H9 (cell line): ENCODE measurements at regions not wholly inside any gene's neighbourhood (a gene's known extent, or its start where the extent isn't known, plus 50 kb on each side); places are given as distances from the start of the nearest gene placed in this dataset.

Experiments
- DNase-seq: peaks from one replicate; pipeline ENCODE4 v3.0.0-alpha.2; 2017
- H2AFZ ChIP-seq: one replicate; pipeline ENCODE4 v1.6.1; 2013; ENCODE audit warnings: mild to moderate bottlenecking, low read length, control low read depth, moderate library complexity
- H2AK5ac ChIP-seq: 2 replicates; pipeline ENCODE4 v1.6.1; 2013; ENCODE audit warnings: low read length, control low read depth, mixed read lengths; ENCODE audit not compliant: insufficient read length
- H2BK120ac ChIP-seq: one replicate; pipeline ENCODE4 v1.6.1; 2013; ENCODE audit warnings: low read depth, mild to moderate bottlenecking, low read length, control low read depth, inconsistent platforms; ENCODE audit not compliant: poor library complexity, severe bottlenecking
- H2BK12ac ChIP-seq: 2 replicates; pipeline ENCODE4 v1.6.1; 2013; ENCODE audit warnings: low read length, control low read depth, mixed read lengths, low read depth; ENCODE audit not compliant: insufficient read length
- H2BK15ac ChIP-seq: 2 replicates; pipeline ENCODE4 v1.6.1; 2013; ENCODE audit warnings: low read depth, low read length, control low read depth
- H2BK20ac ChIP-seq: one replicate; pipeline ENCODE4 v1.6.1; 2013; ENCODE audit warnings: low read depth, mild to moderate bottlenecking, low read length, control low read depth, inconsistent platforms; ENCODE audit not compliant: poor library complexity, severe bottlenecking
- H2BK5ac ChIP-seq: 2 replicates; pipeline ENCODE4 v1.6.1; 2013; ENCODE audit warnings: low read length, control low read depth, mixed read lengths; ENCODE audit not compliant: insufficient read length
- H3K14ac ChIP-seq: 2 replicates; pipeline ENCODE4 v1.6.1; 2013; ENCODE audit warnings: low read length, control low read depth; ENCODE audit not compliant: insufficient read depth
- H3K18ac ChIP-seq: 2 replicates; pipeline ENCODE4 v1.6.1; 2013; ENCODE audit warnings: low read depth, mild to moderate bottlenecking, mixed read lengths, low read length, control low read depth; ENCODE audit not compliant: insufficient read length
- H3K23ac ChIP-seq: 2 replicates; pipeline ENCODE4 v1.6.1; 2013; ENCODE audit warnings: low read length, control low read depth, mixed read lengths, low read depth; ENCODE audit not compliant: insufficient read length
- H3K23me2 ChIP-seq: 2 replicates; pipeline ENCODE4 v1.6.1; 2013; ENCODE audit warnings: low read depth, mild to moderate bottlenecking, mixed read lengths, low read length, control low read depth; ENCODE audit not compliant: insufficient read length, poor library complexity, severe bottlenecking
- H3K27ac ChIP-seq: 2 replicates; pipeline ENCODE4 v1.5.1; 2013; ENCODE audit warnings: low read length, control low read depth, mixed read lengths, low read depth; ENCODE audit not compliant: insufficient read length
- H3K27me3 ChIP-seq: 2 replicates; pipeline ENCODE4 v1.6.1; 2013; ENCODE audit warnings: low read length, control low read depth, inconsistent platforms; ENCODE audit not compliant: insufficient read depth
- H3K4ac ChIP-seq: 2 replicates; pipeline ENCODE4 v1.6.1; 2013; ENCODE audit warnings: low read depth, mild to moderate bottlenecking, control low read depth, inconsistent platforms, low read length, moderate library complexity
- H3K4me1 ChIP-seq: 2 replicates; pipeline ENCODE4 v1.6.1; 2013; ENCODE audit warnings: low read length, control low read depth, inconsistent platforms; ENCODE audit not compliant: insufficient read depth
- H3K4me2 ChIP-seq: 2 replicates; pipeline ENCODE4 v1.6.1; 2013; ENCODE audit warnings: low read length, control low read depth, mixed read lengths; ENCODE audit not compliant: insufficient read length, insufficient read depth
- H3K56ac ChIP-seq: 2 replicates; pipeline ENCODE4 v1.6.1; 2013; ENCODE audit warnings: low read depth, mild to moderate bottlenecking, mixed read lengths, low read length, control low read depth; ENCODE audit not compliant: insufficient read length
- H3K79me1 ChIP-seq: 2 replicates; pipeline ENCODE4 v1.6.1; 2013; ENCODE audit warnings: low read depth, mild to moderate bottlenecking, moderate library complexity, low read length, control low read depth, inconsistent platforms; ENCODE audit not compliant: insufficient read depth, poor library complexity, severe bottlenecking
- H3K79me2 ChIP-seq: 2 replicates; pipeline ENCODE4 v1.6.1; 2013; ENCODE audit warnings: low read length, control low read depth, inconsistent platforms; ENCODE audit not compliant: insufficient read depth
- H3K9ac ChIP-seq: 2 replicates; pipeline ENCODE4 v1.6.1; 2013; ENCODE audit warnings: low read length, control low read depth, mixed read lengths; ENCODE audit not compliant: insufficient read length; ENCODE audit errors: extremely low read depth
- H3K9me3 ChIP-seq: one replicate; pipeline ENCODE4 v1.6.1; 2013; ENCODE audit warnings: low read depth, low read length, inconsistent platforms; ENCODE audit not compliant: control insufficient read depth
- H3T11ph ChIP-seq: one replicate; pipeline ENCODE4 v1.6.1; 2013; ENCODE audit warnings: mild to moderate bottlenecking, low read length, control low read depth, inconsistent platforms
- H4K20me1 ChIP-seq: one replicate; pipeline ENCODE4 v1.6.1; 2013; ENCODE audit not compliant: control insufficient read depth, insufficient read length, insufficient read depth
- H4K5ac ChIP-seq: 2 replicates; pipeline ENCODE4 v1.6.1; 2013; ENCODE audit warnings: low read depth, mild to moderate bottlenecking, mixed read lengths, low read length, control low read depth; ENCODE audit not compliant: insufficient read length
- H4K8ac ChIP-seq: replicated peaks from 2 replicates; pipeline ENCODE4 v1.6.1; 2013; ENCODE audit warnings: low read length, control low read depth, mixed read lengths, low read depth; ENCODE audit not compliant: insufficient read length
- H4K91ac ChIP-seq: 2 replicates; pipeline ENCODE4 v1.6.1; 2013; ENCODE audit warnings: low read depth, mild to moderate bottlenecking, moderate library complexity, mixed read lengths, low read length, control low read depth; ENCODE audit not compliant: insufficient read length
- H3K27ac Mint-ChIP-seq, 3 experiments: 2 replicates in 2 of 3; 3 replicates in 1 of 3; pipeline ENCODE4 v1.8.0; 2020 to 2021; ENCODE audit warnings: mixed read lengths in 3 of 3, mild to moderate bottlenecking in 1 of 3, moderate library complexity in 1 of 3
- H3K27me3 Mint-ChIP-seq: 2 replicates; pipeline ENCODE4 v1.8.0; 2021; ENCODE audit warnings: low read depth, mild to moderate bottlenecking, moderate library complexity, mixed read lengths
- H3K36me3 Mint-ChIP-seq, 3 experiments: 2 replicates in 2 of 3; 3 replicates in 1 of 3; pipeline ENCODE4 v1.8.0; 2020 to 2021; ENCODE audit warnings: low read depth in 3 of 3, mixed read lengths in 3 of 3; ENCODE audit not compliant: insufficient read depth in 1 of 3
- H3K4me1 Mint-ChIP-seq, 2 experiments: 2 replicates each; pipeline ENCODE4 v1.8.0; 2020; ENCODE audit warnings: mixed read lengths in 2 of 2
- H3K4me3 Mint-ChIP-seq, 2 experiments: 2 replicates in 1 of 2; 3 replicates in 1 of 2; pipeline ENCODE4 v1.8.0; 2020 to 2021; ENCODE audit warnings: mild to moderate bottlenecking in 2 of 2, mixed read lengths in 2 of 2, moderate library complexity in 1 of 2
- H3K9me3 Mint-ChIP-seq, 2 experiments: 2 replicates in 1 of 2; 3 replicates in 1 of 2; pipeline ENCODE4 v1.8.0; 2020; ENCODE audit warnings: mild to moderate bottlenecking in 2 of 2, mixed read lengths in 2 of 2, moderate library complexity in 1 of 2
- CTCF ChIP-seq: fragments of 200-600 bp; sonication (generic); conservative IDR thresholded peaks from 3 replicates; pipeline ENCODE4 v1.8.0; 2021; ENCODE audit warnings: antibody characterized with exemption, mild to moderate bottlenecking
- WGBS: extraction: QIAGEN DNeasy Blood & Tissue Kit; methylation state at CpG from one replicate; pipeline ENCODE4 v1.1.7; 2013; ENCODE audit warnings: missing lambda C conversion rate, low lambda C conversion rate, mixed read lengths; ENCODE audit not compliant: insufficient read length; ENCODE audit errors: extremely low coverage; 5-methylcytosine and 5-hydroxymethylcytosine counted together

- Mint-ChIP-seq H3K36me3 (no peaks in the 10 kb centered on the region), H3K27me3 (no peaks in the 10 kb centered on the region), H3K4me1 (peaks cover 2% of the 10 kb centered on the region in 2 experiments; a peak in 3 of 4 replicates), H3K9me3 (no peaks in the 10 kb centered on the region), H3K4me3 (no peak overlapping the region), H3K27ac (no peak overlapping the region)
- no CpG with 5 or more reads among the region's 1 CpG for WGBS
- no peaks in the 10 kb centered on the region for H3K79me2 ChIP-seq
- H3K9ac ChIP-seq: no peak overlapping the region
- no peak overlapping the region for H4K5ac ChIP-seq
- H4K91ac ChIP-seq: no peak overlapping the region
- no peak overlapping the region for H2BK5ac ChIP-seq
- TF ChIP-seq CTCF: no peak
- no peaks in the 10 kb centered on the region for H3K23me2 ChIP-seq
- H3K4ac ChIP-seq: no peak overlapping the region
- no peak overlapping the region for H3K27ac ChIP-seq
- no peak overlapping the region for H4K8ac ChIP-seq
- H2AK5ac ChIP-seq: no peak overlapping the region
- H3K4me1 ChIP-seq: no peaks in the 10 kb centered on the region
- H3T11ph ChIP-seq: no peak overlapping the region
- no peak overlapping the region for H3K56ac ChIP-seq
- no peak overlapping the region for H2BK120ac ChIP-seq
- H3K4me2 ChIP-seq: no peak overlapping the region
- H3K79me1 ChIP-seq: no peaks in the 10 kb centered on the region
- no peak overlapping the region for H2BK12ac ChIP-seq
- no peaks in the 10 kb centered on the region for H4K20me1 ChIP-seq
- no peak overlapping the region for H3K23ac ChIP-seq
- no peak overlapping the region for H2BK20ac ChIP-seq
- no peak overlapping the region for H3K14ac ChIP-seq
- H3K9me3 ChIP-seq: no peaks in the 10 kb centered on the region
- H2BK15ac ChIP-seq: no peak overlapping the region
- H3K27me3 ChIP-seq: no peaks in the 10 kb centered on the region
- H3K18ac ChIP-seq: no peak overlapping the region
- H2AFZ ChIP-seq: no peak overlapping the region
- no peak for DNase-seq
Measured at GRCh38 chr4:111635646-111636045, 509.6 kb upstream of the FAM241A start.
